HK-2 (cell line): ENCODE measurements at regions not wholly inside any gene's neighbourhood (a gene's known extent, or its start where the extent isn't known, plus 50 kb on each side); places are given as distances from the start of the nearest gene placed in this dataset.

Experiments used
- DNase-seq: peaks from one replicate; pipeline ENCODE4 v3.0.0-alpha.2; 2018; ENCODE audit not compliant: unreplicated experiment

DNA sequence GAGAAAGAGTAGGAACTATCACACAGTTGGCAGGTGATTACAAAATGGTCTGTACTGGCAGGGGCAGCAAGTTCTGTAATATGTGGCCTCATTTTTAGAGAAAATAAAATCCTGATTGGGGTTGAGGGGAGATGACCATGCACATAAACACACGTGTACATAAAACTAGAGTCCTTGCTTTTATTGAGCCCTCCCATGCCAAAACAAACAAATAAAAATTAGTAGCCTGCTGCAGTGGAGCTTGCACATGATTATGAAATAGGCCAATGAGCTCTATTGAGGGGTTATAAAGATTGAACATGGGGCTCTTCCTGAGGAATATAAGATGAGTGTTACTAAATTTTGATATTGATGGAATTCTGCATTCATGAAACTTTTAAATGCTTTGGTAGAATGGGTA lies 248.4 kb downstream of the ELAVL2 start:
- DNase-seq = no peak

DNA sequence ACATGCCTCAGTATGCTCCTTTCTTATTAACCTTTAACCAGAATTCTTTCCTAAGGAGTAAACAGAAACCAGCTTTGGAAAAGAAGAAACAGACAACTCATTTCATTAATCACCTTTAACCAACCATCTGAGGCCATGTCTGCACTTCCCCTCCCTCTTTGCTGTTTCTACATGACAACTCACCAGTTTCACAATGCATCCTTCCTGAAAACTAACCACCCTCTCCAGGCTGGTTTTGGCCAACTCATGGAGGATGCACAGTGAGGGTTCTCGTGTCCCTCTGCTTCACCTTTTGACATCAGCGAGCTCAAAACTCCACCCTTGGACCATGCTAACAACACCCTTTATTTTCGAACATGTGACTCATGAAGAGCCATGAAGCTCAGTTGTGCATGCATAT lies 244.1 kb downstream of the ELAVL2 start:
- DNase-seq = peak; percentile 18

DNA sequence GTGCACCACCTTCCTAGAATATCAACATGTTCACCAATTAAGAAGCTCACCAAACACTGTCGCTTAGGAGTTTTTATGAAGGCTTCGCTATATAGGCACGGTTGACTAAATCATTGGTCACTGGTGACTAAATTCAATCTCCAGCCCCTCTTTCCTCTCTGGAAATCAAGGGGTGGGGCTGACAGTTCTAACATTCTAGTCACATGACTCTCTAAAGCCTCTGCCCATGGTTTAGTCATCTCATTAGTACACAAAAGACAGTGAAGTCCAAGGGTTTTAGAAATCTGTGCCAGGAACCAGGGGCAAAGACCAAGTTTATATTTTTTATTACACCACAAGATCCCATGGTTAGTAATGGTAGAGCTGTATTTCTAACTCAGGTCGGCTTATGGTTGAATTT lies 243.2 kb downstream of the ELAVL2 start:
- no peak for DNase-seq

DNA sequence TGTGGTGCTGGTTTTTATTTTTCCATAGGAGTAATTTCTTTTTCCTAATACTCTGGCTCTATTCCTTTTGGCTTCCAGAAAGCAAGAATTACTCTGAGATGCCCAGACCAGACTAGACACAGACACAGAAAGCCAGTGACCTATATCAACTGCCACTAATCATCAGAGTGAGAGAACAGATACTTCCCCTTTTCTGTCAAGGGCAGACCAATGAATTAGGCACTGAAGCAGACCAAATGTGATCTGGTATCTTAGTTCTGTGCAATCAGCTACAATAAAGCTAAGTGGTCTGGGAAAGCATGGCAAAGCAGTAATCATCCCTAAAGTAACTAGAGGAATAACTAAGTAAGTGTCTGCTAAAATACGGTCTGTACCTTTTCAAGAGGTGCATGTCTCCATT lies 239.1 kb downstream of the ELAVL2 start:
- no peak for DNase-seq

DNA sequence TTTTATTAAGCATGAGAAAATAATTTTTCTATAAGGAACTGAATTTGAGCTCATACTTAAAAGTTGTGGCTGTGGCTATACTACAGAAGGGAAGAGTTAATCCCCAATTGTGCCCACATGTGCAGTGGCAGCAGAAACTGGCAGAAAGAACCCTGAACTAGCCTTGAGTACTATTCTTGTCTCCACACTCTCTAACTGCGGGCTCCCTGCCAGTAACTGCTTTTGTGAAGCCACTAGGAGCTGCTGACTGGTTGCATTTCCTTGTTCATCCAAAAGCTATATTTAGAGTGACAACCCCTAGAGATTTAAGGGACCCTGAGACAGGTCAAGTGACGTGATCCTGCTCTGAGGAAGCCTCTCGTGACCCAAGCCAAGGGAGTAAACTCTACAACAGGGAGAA lies 238.6 kb downstream of the ELAVL2 start:
- no peak for DNase-seq

DNA sequence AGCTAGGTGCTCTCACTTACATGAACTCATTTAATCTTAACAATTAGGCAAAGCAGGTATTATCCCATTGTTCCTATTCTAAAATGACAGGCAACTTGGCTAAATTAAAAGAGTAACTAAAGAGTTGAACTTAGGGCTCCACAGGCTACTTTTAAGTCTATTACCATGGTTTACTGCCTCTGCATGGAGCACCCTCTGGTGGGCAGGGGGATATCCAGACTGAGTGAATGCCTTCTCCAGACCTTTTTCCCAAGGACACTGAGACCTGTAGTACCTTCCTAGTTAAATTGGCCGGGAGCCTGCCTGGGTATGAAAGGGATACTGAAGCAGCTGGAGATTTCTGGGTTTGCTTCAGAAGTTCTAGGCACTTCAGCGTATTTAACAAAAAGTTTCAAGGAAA lies 238.1 kb downstream of the ELAVL2 start:
- DNase-seq = no peak

DNA sequence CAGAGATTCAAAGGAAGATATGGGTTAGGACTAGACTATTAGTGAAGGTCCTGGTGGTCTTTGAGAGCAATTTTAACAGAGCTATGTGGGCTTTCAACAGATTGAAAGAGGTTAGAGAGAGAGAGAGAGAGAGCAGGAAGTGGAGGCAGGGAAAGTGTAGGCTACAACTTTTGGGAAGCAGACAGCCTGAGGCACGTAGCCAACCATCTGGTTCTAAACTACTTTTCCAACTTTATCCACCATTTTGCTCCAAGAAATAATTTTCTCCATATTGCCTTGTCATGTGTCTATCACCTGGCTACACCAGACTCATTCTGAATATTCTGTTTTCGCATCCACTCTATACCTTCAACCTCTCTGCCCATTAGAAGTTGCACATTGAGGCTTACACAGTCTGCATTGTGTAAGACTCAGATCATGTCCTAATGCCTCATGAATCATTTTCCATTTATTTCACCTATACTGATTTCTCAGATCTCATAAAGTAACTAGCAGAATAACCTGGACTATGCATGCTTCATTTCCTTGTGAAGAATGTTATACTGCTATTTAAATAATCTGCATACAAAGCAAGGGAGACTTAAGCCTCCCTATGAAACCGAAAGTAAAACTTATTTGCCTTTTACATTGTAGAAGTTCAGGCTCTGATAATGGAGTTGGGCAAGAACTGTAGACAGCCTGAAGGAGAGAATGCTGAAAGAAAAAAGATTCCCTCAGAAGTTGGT lies 235.6 kb downstream of the ELAVL2 start:
- no peak for DNase-seq

DNA sequence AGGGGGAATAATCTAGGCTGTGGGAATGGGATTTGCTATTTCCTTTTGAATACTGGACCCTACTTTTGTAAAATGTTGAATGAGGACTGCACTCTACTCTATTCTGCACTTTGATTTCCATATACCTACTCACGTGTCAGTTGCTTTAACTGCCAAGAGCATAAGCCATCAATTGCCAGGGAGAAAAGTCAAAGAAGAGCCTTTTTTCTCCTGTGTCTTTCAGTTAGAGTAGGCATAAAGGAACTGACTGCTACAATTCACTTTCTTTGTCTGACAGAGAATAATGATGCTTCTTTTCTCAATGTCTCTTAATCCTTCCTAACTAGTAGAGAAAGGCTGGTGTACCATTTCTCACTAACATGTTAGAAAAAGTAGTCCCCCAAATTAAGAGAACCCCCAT lies 231.6 kb downstream of the ELAVL2 start:
- DNase-seq = no peak

DNA sequence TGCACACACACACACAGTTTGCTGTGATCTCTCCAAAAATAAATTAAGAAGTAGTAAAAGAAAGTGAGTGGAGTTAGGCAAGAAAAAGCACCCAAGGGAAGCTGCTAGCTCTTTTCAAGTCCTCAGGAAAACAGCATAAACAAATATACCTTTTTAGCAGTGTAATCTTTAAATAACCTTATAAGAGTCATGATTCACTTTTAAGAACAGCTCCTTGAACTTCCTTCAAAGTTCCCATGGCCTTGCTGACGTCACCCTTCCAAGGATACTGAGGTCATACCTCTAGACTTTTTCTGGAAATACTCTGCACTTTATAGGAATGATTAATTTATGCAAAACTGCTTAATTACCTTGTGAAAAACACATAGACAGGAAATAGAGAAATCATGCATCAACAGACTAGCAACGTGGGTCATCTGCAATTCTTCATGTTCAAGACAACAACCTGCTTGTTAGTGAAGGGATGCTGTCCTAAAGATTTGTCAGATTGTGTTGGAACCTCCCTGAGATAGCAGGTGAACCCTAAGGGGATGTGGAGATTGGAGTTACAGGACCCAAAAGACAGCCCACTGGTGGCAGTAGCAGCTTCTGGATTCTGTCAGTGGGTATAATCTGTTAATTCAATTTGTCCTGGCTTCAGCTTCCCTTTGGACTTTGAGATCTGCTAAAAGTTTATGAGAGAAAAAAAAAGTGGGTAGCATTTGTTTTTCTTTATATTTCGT lies 229.0 kb downstream of the ELAVL2 start:
- no peak for DNase-seq

DNA sequence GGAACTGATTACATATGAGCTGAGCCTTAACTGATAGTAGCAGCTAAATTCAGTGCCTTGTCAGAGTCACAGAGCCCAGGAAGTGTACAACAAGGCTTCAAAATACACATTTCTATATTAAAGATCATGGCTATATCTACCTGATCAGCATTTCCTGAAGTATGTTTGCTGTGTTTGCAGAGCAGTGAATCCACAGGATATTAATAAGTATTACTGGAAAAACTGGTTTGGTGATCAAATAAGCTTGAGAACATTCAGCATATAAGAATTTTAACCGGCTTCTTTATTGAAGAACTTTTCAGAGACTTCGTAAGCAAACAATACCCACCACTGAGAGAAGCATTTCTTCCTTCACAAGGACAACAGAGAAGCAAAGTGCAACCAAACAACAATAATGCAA lies 227.0 kb downstream of the ELAVL2 start:
- DNase-seq = no peak

DNA sequence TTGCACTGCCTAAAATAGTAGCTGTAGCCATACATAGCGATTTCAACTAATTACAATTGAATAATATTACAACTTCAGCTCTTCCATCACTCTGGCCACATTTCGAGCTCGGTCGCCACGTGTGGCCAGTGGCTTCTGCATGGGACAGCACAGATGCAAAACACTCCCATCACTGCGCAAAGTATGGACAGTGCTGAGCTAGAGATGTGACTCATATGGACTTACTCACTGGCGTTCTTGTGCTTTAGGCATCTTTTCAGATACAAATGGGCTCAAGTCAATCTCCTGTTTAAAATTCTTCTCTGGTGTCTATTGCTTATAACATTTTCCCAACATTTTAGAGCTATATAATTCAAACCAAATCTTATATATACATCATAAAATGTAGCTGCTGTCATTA lies 222.7 kb downstream of the ELAVL2 start:
- no peak for DNase-seq

DNA sequence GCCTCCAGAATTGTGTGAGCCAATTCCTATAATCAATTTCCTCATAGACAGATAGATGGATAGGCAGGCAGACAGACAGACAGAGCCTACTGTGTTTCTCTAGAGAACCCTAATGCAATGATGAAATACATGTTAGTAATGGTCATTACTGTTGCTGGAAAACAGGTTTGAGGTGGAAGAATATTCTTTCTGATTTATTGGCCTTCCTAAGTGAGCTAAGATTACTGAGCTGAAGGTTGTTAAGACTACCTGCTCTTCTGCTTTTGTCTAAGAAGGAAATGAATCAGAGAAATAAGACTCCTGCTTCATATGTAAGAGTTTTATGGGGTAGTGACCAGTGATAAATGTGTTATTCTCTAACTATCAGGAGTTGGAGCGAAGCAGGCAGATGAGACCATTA lies 219.9 kb downstream of the ELAVL2 start:
- DNase-seq = no peak

DNA sequence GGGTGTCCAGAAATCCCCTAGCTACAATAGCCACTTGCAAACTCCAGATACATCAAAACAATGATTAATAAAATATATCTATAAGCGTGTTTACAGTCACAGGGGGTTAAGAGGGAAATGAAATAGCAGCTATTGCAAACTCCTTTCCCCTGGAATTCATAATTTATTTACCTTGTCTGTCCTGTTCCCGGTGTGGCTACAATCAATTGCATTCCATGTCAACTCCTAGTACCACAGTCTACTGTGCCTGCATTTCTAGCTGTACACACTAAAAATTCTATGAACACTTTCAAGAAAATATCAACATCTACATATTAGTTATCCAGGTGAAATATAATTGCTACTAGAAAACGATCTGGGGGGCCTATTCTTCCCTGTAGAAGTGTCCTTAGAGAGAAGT lies 217.6 kb downstream of the ELAVL2 start:
- no peak for DNase-seq

DNA sequence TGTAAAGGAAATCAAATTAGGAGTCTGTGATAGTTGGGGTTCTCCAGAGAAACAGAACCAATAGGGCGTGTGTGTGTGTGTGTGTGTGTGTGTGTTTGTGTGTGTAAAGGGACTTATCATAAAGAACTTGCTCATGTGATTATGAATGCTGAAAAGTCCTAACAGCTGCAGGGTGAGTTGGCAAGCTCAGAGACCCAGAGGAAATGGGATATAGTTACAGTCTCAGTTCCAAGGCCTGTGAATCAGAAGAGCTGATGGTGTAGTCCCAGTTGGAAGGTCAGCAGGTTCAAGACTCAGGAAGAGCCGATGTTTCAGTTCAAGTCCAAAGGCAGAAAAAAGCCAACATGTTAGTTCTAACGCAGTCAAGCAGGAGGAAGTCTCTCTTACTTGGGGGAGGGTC lies 214.2 kb downstream of the ELAVL2 start:
- no peak for DNase-seq

DNA sequence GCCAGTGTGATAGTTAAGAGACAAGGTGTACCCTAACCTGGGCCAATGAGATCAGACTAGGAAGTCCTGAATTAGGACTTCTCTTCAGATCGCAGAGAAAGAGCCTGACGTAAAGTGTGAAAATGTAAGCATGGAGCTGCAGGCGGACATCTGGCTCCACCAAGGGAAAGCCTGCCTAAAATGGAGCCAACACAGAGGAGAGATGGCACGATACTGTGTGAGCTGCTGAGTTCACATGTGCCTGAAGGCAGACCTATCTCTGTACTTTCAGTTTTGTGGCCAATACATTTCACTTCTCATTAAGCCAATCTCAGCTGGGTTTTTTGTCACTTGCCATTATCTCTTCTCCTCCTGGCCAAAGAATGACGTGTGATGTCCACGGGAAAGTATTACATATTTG lies 210.5 kb downstream of the ELAVL2 start:
- no peak for DNase-seq

DNA sequence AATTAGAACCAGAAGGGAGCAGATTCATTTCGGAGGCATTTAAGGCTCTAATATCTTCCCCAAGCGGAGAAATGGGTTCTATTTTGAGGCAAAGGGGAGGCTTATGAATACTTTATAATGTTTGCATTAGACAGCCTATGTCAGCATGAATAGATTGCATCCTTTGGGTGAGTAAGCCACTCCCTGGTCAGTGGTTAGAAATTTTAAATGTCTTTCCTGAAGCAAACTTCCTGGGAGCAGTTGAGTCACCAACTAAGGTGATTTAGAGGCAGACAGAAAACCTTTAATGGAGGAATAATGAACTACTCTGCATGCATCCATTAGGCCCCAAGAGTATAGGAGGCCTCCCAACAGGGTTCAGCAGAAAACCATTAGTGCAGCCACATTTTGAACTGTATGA lies 204.9 kb downstream of the ELAVL2 start:
- no peak for DNase-seq

DNA sequence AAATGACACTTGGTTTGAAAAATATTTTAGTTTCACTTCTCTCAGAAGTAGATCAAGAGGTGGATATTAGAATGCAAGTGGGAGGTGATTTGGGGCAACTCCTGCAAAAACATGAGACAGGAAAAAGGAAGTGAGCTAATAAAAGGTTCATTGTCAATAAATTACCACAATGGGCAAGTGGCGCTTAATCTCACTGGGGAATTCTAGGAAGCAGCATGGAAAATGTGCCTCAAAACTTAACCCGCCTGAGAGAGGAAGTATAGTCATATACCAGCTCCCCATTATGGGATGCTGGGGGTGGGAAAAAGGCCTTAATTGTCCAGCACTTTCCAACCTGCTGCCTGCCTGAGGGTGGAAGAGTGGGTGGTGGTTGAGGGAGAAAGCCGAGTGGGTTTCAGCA lies 204.1 kb downstream of the ELAVL2 start:
- DNase-seq = no peak

DNA sequence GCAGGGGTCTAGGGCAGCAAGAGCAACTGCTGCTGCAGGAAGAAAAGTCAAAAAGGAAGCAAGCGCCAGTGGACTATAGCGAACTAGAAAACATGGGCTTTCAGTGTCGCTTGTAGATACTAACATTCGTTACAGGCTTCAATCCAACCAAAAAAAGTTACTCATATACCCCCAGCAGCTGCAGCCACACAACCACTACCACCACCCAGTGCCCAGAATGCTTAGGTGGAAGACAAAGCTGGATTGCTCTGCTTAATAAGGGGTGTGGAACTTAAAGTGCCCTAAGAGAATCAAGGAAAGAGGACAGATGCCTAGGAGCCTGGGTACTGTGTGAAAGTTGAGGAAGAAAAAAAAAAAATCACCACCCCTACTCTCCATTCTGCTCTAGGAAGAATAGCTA lies 203.6 kb downstream of the ELAVL2 start:
- no peak for DNase-seq

DNA sequence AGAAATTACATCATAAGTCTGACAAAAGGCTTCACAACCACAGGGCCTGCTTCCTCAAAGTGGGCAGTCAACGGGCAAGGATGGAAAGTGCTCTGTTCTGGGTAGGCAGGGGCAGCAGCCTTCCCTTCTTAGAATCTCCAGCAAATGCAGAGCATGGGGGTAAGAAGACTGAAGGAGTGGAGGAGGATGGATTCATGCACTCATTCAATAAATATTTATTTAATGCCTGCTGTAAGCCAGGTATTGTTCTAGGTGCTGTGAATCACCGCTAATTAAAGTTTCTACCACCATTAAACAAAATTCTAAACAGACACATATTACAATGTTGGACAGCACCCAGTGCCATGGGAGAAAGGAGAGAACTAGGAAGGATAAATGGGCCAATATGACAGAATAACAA lies 195.6 kb downstream of the ELAVL2 start:
- DNase-seq = no peak

DNA sequence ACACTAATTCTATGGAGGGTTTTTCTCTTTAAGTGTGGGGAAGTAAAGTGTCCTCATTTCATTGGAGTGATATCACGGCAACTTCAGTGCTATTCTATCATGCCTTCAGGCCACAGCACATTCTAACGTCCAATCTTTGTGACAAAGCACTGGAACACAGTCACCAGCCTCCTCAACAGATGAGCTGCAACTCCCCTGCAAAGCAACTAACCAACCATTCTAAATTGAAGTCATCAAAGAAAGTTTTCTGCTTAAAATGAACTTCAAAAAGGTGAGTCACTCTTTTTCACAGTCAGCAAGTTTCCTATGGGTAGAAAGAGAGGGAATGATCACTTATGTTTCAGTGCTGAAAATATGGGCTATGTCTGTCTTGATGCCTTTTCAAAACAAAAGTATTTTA lies 190.8 kb downstream of the ELAVL2 start:
- DNase-seq = no peak

DNA sequence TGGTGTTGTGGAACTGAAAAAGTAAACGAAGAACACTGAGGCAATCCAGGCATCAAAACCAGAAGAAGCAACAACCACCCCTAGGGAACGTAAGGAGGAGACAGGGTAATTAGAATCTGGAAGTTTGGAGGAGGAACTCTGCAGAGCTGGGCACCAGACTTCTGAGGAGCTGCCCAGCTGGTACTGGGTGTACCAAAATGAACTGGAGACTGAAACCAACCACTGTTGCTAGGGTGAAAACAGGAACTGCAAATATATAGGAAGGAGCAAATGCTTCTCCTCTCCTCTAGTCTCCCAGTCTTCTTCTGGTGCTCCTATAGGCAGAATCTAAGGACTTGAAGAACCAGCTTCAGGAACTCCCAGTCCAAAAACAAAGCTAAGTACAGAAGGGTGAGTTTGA lies 189.8 kb downstream of the ELAVL2 start:
- no peak for DNase-seq

DNA sequence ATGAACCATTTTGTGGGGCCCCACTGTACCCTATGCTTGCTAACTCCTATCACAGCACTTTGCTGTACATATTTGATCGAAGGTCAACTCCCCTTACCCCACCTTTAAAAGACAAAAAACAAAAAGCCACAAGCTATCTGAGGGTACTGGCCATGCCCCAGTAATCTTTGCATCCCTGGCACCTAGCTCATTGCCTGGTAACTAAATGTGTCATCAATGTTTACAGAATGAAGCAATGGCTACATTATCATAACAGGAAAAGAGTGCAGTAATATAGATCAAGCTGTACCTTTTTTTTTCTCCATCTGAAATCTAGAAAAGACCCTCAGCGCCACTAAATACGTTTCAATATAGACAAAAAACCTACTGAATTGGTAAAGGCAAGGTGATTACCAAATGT lies 188.0 kb downstream of the ELAVL2 start:
- no peak for DNase-seq

DNA sequence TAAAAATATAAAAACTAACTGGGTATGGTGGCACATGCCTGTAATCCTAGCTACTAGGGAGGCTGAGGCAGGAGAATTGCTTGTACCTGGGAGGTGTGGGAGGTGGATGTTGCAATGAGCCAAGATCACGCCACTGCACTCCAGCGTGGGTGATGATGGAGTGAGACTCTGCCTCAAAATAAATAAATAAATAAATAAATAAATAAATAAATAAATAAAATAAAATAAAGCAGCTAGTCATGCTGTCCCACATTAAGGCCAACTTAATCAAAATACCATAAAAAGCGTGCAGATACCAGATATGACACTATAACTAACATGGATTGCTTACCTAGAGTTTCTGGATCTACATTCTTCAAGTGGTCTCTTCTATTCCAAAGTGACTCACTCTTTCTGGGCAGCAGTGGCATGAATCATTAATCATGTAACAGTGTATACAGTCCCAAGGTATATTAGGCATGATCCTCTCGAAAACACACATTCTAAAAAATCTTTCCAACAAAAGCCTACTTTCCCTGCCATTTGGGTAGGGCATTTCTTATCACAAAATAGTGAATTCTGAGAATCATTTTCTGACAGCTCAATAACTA lies 187.1 kb downstream of the ELAVL2 start:
- no peak for DNase-seq
